Fibroblast of mammary gland (primary cell): ENCODE measurements at regions not wholly inside any gene's neighbourhood (a gene's known extent, or its start where the extent isn't known, plus 50 kb on each side); places are given as distances from the start of the nearest gene placed in this dataset.

ENCODE experiments used
- DNase-seq: peaks from one replicate; pipeline ENCODE4 v3.0.0-alpha.2; 2010; ENCODE audit warnings: low read depth
- H3K4me3 ChIP-seq: 2 replicates; pipeline ENCODE4 v1.5.1; 2011; ENCODE audit warnings: low read depth, mild to moderate bottlenecking, low read length, moderate library complexity; ENCODE audit not compliant: control insufficient read depth
- TF ChIP-seq, protein P1 (sequence below): conservative IDR thresholded peaks from 2 replicates; pipeline ENCODE4 v1.5.1; 2011; ENCODE audit warnings: low read depth, low read length, inconsistent platforms; ENCODE audit not compliant: control insufficient read depth, insufficient read depth

DNA sequence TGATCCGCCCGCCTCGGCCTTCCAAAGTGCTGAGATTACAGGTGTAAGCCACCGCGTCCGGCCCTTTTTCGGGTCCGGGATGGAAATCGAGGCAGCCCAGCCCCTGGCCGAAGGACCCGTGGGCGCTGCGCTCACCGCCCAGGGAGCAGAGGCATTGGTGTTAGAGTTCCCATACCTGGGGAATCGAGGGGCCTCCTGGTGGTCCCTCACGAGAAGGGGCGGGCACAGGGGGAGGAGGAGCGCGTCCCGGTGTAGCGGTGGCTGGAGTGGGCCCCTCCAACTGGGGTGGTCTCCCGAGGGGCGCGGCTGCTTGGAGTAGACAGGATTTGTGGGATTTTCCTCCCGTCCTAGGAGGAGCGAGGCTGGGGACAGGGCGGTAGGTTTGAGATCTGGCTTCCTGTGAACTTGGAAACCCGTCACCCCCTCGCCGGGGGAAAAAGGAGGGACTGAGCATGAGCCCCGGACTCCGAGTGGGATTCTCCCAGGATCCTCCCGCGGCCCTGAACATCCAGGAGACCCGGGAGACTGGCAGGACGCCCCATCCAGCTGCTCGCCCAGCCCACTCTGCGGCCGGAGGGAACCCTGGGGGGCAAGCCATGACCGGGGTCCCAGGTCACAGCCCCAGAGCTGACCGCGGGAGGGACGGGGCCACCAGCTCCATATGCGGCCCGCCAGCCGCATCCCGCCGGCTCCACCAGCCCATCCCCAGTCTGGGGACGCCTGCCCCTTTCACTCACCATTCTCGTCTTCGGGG lies 70.9 kb downstream of the ASCL4 start:
- no peak for DNase-seq
- TF ChIP-seq, protein P1, sequence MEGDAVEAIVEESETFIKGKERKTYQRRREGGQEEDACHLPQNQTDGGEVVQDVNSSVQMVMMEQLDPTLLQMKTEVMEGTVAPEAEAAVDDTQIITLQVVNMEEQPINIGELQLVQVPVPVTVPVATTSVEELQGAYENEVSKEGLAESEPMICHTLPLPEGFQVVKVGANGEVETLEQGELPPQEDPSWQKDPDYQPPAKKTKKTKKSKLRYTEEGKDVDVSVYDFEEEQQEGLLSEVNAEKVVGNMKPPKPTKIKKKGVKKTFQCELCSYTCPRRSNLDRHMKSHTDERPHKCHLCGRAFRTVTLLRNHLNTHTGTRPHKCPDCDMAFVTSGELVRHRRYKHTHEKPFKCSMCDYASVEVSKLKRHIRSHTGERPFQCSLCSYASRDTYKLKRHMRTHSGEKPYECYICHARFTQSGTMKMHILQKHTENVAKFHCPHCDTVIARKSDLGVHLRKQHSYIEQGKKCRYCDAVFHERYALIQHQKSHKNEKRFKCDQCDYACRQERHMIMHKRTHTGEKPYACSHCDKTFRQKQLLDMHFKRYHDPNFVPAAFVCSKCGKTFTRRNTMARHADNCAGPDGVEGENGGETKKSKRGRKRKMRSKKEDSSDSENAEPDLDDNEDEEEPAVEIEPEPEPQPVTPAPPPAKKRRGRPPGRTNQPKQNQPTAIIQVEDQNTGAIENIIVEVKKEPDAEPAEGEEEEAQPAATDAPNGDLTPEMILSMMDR, result no peak

DNA sequence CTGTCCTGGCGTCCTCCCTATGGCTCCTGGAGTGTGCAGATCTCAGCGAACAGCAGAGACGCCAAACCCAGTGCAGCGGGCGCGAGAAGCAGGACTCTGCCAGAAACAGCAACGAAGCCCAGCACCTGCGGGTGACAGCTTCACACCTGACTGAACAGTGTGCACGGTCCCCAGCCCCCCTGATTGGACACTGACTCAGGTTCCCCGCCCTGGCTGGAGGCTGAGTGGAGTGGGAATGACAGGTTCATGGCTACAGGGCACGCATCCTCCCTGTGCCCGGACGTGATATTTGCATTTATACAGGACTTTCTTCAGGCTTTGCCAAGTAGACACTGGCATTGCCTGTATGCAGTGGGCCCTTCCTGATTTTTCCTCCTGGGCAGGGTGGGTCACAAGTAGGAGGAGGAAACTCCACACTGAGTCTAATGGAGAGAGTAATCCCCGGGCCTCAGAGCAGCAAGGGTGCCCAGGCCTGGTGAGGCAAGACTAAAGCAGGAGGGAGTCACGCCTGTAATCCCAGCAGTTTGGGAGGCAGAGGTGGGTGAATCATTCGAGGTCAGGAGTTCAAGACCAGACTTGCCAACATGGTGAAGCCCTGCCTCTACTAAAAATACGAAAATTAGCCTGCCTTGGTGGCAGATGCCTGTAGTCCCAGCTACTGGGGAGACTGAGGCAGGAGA lies 71.6 kb downstream of the ASCL4 start:
- peak; percentile 14 for DNase-seq
- H3K4me3 ChIP-seq, result no peak overlapping the region
- TF ChIP-seq, protein P1, result no peak

More for the DNA sequence above, 70.9 kb downstream of the ASCL4 start:
- H3K4me3 ChIP-seq, result no peak overlapping the region

DNA sequence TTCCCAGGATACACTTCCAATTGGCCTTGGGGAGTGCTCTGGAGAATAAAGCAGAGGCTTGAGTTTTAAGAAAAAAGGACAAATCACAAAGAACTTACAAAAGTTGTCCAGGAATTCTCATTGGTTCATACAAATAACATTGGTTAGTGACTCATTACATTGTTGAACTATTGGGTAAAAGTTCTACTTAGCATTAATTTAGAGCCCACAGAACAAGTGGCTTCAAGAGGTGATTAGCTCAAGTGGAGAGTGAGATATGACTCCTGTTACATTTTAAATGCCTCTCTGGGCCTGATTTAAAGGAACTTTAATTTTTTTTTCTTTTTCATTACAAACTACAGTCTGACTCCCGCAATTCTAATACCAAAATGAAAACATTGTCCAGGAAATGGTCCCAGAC lies 72.9 kb downstream of the ASCL4 start:
- TF ChIP-seq, protein P1, result no peak
- DNase-seq, result no peak
- H3K4me3 ChIP-seq, result no peak overlapping the region

DNA sequence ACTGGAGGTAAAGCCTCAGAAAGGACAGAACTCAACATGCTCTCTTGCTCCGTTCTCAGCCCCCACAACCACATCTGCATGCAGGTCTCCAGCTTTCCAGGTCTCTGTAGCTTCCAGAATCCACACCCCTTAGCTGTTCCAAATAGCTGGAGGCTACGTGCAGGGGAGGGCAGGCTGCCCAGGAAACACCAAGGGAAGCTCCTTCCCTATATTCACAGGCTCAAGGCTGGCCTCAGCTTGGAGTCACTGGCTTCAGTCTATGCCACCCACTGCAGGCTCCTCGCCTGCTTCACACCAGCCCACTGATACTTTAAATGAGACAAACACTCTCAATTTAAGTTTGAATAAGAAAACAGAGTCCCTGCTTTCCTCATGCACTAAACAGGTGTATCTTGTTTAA lies 73.3 kb downstream of the ASCL4 start:
- H3K4me3 ChIP-seq, result no peak overlapping the region
- DNase-seq, result no peak
- TF ChIP-seq, protein P1, result no peak

DNA sequence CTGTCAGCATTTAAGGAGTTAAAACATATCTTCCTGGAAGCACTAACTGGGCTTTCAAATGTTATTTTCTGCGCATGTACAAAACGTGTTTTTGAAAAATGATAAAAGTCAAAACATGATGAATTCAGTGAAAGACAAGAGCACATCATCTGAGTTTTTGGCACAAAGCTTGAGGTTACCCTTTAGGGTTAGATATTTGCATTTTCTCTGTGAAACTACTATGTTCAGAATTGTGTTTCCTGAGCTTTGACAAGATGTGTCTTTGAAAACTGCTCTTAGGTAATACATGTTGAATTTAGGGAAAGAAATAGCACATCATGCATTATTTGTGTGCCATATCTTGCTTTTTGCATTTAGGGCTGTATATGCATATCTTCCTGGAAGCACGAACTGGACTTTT lies 79.0 kb downstream of the ASCL4 start:
- TF ChIP-seq, protein P1, result no peak
- H3K4me3 ChIP-seq, result no peak overlapping the region
- no peak for DNase-seq

DNA sequence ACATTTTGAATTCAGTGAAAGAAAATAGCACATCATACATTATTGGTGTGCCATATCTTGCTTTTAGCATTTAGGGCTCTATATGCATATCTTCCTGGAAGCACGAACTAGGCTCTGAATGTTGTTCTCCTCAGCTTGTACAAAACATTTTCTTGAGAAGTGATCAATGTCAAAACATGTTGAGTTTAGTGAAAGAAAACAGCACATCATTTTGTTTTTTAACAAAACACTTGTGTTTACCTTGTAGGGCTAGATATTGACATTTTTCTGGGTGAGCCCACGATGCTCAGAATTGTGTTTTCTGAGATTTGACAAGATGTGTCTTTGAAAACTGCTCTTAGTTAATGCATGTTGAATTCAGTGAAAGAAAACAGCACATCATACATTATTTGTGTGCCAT lies 81.0 kb downstream of the ASCL4 start:
- no peak for DNase-seq
- TF ChIP-seq, protein P1, result no peak
- no peak overlapping the region for H3K4me3 ChIP-seq
